HG03378 (cell line): ENCODE measurements at regions not wholly inside any gene's neighbourhood (a gene's known extent, or its start where the extent isn't known, plus 50 kb on each side); places are given as distances from the start of the nearest gene placed in this dataset.
"Not testable (repeated sequence)": the region's sequence is repeated elsewhere in the genome, so short reads cannot be mapped to it uniquely, and the experiment has no call there.

Source experiments
- ATAC-seq: cut with Tn5 transposase; IDR thresholded peaks from one replicate; pipeline ENCODE4 v1.9.1; 2021; ENCODE audit warnings: mild to moderate bottlenecking, moderate library complexity; ENCODE audit not compliant: unreplicated experiment

DNA sequence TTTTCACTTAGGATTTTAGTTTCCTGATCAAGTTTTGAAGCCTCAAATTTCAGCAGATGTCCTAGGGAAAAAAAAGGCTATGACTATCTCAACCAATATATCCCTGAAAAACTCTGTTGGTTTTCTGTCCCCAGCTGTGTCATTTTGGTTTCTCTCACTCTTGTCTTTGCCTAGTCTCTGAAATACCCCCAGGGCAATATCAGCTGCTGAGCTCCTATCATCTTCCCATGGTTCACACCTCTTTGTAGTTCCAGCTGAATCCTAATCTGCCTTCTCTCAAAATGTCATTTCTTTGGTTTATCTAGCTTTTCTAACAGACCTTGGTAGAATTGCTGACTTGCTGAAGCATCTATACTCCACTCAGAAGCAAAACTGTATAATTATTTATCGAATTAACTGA is 2370.5 kb downstream of the ARAP2 start:
- no peak for ATAC-seq

DNA sequence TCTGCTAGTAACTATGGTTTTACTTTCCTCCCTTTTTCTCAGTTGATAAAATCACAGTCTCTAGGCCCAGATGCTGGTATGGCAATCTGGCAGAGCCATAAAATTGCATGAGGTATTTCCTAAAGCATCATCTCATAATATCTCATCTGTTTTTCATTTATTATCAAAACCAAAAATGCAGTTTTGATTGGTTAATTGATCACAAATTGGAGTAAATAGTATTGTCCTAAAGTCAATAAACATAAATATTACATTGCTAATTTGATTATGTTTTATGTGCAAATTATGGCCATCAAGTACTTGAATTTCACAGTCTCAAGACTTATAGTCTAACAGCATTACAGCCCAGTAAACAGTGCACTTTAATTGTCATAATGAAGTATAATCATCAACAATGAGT is 2365.6 kb downstream of the ARAP2 start:
- ATAC-seq = no peak

DNA sequence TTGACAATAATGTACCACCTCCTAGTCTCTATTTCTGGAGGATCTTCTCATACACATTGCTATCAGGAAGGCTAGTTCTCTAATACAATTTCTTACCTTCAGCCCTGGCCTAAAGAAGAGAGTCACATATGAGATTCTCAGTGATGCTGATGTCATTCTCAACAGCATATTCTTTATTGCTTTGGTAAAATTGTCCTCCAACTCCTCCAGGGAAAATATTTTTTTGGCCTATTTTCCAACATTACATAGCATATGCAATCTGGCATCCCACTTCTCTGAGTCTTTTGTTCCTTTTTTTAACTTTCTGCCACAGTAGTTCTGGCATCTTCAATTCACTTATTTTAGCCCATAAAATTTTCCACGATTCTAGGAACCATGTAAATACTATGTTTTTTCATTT is 2363.1 kb downstream of the ARAP2 start:
- no peak for ATAC-seq

DNA sequence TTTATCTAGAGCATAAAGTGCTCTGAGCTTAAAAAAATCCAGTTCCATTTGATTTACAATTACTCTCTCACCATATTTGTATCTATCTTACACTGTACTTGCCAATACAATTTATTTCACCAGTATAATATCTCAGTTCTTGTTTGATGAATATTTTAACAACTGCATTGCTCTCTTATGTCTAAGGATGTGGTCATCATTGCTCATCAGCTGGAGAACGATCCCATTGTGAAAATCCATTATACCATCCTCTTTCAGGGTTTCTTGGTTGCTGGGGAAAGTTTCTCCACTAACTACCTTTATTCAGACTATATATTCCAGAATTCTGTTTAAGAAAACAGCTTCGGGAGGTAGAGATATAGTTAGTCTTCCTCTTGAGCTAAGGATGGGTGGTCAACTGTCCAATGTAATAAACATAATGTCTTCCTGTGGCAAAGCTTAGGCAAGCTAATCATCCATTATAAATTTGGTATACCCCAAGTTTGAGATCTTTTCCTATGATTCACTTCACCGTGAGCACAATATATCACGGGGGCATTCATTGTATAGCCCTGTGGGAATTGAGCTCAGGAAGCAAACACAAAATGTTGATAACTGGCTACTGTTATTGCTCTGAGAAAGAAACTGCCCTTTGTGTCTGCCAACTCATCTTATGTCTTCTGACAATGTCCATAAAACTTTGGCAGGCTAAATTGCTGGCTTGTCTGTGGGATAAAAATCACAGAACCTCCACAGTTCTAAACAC is 2361.9 kb downstream of the ARAP2 start:
- ATAC-seq = no peak

DNA sequence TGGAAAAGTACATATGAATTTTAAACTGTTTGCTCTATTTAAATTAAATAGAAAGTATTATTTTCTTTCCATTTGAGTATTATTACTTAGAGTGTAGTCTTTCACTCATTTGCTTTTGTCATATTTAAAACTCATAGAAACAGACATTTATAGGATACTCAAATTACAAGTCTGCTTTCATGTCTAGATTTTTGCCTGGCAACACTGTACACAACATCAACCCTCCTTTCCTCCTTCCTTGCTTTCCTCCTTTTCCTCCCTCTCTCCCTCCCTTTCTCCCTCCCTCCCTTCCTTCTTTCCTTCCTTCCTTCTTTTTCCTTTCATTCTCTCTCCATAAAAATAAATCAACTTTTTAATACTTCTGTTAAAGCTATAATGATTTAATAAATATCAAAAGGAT is 2361.2 kb downstream of the ARAP2 start:
- ATAC-seq = no peak

DNA sequence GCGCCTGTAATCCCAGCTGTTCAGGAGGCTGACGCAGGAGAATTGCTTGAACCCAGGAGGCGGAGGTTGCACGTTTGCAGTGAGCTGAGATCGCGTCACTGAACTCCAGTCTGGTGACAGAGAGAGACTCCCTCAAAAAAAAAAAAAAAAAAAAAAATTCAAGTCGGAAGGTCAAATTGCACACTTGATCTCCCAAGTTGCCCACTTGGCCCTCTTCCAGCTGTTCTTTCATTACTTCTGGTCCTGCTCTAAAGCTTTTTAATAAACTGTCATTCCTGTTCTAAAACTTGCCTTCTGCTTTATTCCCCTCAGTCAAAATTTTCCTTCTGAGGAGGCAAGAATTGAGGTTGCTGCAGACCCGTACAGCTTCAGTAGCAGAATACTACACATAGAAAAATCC is 2358.0 kb downstream of the ARAP2 start:
- no peak for ATAC-seq

DNA sequence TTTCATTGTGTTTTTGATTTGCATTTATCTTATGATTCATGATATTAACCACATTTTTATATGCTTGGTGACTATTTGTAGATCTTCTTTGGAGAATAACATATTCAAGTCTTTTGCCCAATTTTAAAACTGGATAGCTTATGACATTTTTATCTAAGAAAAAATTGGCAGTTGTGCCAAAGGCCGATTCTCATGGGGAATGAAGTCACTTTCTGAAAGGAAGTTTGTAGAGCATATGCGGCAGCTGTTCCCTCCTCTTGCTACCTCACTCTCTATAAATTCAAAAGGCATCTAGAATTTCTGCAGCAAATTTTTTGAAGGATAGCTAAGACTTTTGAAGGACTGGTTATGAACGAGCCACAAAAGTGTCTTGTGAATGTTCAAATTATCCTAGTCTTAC is 2353.5 kb downstream of the ARAP2 start:
- no peak for ATAC-seq

DNA sequence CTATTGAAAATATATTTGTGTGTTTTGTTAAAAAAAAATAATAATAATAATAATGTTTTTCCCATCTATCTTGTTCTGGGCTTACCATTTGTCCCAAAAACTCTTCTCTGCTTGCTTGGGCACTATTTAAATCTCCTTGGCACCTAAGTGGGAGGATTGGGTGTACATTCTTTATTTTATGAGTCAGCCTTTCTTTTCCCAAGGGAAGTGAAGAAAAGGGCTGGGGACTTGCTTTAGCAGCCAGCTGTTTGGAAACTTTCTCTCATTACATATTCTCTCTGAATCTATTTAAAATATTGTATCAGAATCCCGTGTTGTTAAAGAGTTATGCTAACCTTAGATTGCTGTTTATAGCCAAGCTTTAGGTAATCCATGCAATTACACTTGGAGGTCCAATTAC is 2332.4 kb downstream of the ARAP2 start:
- no peak for ATAC-seq

DNA sequence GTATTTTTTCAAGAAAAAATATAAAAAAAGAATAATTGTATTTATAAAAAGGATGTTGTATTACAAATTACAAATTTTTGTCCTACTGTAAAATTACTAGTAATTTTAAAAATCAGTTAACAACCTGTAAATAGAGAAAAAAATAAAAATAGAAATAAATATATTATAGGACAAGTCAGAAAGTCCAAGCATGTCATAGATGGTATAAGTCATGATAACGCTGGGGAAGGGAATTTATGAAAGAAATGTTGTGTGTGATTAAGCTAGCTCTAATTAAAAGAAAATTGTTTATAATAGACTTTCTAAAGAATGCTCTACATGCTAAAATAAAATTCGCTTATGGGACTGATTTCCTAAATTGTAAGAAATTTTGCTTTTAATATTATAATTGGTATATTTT is 2329.9 kb downstream of the ARAP2 start:
- no peak for ATAC-seq

DNA sequence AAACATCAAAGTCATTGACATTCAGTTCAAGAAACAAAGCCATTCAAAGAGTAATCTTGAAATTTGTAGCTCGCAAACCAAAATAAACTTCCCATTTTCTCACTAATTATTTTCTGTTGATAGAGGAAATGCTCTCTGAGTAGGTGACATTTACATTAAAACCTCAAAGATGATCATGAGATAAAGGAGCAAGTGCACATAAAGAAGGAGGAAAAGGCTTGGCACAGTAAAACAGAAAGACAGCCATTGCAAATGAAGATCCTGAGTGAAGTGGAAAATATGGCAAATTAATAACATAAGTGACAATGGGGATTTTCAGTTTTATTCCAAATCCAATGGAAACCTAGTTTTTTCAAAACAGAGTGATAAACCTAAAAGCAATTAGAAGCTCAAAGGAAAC is 2320.8 kb downstream of the ARAP2 start:
- ATAC-seq = no peak

DNA sequence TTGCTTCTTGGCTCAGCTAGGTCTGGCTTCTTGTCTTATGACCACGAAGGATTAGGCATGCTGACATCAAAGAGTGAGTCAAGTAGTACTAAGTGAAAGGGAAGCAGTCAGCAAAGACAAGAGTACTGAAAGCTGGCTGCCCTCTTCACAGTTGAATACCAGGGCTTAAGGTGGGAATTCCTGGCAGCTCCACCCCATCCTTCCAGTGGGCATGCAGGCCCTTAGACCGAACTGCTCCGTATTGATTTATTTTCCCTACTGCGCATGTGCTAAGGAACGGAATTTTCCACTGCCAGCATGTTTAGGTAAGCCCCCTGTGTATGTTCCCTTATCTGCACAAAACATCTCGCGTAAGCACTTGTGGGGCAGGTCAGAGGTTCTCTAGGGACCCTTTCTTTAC is 2320.1 kb downstream of the ARAP2 start:
- no peak for ATAC-seq

DNA sequence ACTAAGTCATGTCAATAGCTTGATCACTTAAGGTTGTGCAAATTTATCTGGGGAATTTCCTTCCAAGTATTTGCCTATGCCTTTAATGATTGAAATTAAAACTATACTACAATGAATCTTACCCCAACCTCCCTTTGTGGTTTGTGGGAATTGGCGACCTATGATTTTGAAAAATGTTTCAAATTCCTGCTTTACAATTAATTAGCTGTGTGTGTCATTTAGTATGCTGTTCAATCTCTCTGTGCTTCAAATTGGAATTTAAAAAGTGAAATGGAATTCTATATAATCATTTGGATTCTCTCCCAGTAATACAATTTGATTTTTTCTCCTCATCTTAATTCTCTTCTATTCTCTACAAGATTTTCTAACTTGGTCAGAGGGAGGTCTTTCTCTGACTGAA is 2319.5 kb downstream of the ARAP2 start:
- no peak for ATAC-seq

DNA sequence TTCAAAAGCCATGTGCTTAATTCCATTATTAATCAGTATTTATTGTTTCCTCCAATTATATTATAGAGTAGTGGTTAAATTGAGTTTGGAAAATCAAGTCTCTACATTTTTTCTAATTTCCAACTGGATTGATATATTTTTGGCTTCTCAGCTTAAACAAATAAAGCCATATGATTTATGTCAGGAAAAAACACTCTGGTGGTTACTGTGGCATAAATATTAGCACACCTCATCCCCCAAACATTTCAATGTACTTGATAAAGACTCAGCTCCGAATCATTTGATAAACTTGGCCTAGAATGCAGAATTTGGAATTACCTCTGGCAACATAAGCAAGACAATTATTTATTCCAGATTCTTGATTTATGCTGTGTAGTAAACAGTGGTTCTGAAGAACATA is 2313.8 kb downstream of the ARAP2 start:
- ATAC-seq = no peak

DNA sequence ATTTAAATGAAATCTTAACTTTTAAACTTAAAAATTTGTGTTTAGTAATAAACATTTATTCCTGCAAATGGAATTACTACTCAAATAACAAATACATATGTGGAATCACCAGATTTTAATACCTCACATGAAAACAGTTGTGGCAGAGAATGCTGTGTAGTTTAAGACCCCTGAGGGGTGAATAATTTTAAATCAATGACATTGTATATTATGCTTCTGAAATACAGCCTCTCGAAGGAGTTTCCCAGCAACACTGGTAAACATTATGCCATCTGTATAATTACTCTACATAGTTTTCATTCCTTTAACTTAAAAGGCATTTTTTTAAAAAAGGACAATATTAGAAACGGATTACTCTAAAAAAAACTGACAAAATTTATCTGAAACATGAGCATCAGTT is 2313.3 kb downstream of the ARAP2 start:
- no peak for ATAC-seq

DNA sequence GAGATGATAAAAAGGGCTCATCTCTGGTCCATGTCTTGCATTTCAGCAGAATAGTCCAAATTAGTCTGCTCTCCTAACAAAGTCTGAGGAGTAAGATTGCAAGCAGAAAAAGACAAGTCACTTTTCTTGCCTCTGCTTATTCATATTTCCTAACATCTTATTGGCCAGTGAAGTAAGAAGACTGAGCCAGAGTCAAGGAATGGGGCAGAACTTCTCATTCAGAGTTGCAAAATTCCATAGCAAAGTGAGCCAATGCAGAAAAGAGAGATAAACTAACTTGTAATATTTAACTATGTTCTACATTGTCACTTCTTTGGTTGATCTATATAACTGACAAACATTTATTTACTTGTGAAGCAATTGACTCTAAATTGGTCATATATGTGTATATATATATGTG is 2304.0 kb downstream of the ARAP2 start:
- no peak for ATAC-seq

DNA sequence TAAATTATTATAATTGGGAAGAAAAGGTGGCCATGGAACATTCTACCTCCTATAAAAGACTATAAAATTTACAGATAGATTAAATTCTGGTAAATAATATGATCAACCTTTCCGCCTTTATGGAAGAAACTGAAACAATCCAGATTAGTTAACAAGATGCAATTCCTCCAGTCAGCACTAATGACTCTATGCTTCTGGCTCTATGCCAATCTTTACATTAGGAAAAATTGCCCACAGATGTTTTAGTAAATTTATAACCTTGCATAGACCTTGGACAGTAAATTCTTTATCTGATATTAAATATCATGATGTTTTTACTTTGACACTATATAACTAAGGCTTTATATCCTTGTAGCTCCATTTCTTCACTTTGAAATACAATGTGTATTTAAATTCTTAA is 2302.5 kb downstream of the ARAP2 start:
- no peak for ATAC-seq

DNA sequence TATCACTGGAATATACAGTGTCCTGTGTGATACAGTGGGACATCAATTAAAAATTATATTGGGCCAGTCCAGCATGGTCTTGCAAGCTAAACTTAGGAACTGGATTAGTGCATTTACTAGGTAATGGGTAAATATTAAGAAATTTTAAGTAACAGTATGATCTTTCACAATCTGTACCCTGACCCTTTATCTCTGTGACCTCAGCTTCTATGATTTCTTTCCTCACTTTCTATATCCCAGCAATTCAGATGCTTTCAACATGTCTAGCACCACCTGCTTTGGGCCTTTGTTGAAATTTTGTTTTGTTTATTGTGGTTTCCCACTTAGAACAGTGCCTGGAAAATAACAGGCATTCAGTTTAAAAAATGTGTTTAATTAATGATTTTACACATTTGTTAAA is 2295.4 kb downstream of the ARAP2 start:
- no peak for ATAC-seq

DNA sequence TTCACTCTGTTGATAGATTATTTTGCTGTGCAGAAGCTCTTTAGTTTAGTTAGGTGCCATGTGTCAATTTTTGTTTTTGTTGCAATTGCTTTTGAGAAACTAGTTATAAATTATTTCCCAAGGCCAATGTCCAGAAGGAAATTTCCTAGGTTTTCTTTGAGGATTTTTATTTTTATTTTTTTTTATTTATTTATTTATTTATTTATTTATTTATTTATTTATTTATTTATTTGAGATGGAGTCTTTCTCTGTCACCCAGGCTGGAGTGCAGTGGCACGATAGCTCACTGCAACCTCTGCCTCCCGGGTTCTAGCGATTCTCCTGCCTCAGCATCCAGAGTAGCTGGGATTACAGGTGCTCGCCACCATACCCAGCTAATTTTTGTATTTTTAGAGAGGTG is 2290.5 kb downstream of the ARAP2 start:
- ATAC-seq = not testable (repeated sequence)

DNA sequence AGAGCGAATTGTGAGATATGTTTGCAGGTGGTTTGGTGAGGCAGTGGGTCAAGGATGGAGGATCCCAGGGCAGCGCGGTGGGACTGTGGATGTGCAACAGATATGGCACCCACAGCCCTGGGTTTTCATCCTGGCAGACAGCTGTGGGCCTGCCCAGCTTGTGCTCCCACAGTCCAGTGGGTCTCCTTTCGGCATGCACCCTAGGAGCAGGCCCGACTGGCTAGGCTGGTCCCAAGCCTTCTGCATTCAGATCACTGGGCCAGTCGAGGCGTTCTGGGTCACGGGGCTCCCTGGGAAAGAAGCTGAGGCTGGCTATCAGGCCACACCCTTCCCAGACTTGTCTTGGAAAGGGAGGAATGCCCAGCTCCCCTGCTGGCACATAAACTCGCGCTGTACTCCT is 2289.6 kb downstream of the ARAP2 start:
- ATAC-seq = no peak

DNA sequence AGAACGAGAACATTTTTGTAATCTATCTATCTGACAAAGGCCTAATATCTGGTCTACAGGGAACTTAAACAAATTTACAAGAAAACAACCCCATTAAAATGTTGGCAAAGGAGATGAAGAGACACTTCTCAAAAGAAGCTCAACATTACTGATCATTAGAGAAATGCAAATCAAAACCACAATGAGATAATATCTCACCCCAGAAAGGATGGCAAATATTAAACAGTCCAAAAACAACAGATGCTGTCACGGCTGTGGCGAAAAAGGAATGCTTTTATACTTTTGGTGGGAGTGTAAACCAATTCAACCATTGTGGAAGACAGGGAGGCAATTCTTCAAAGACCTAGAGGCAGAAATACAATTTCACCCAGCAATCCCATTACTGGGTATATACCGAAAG is 2284.8 kb downstream of the ARAP2 start:
- ATAC-seq = no peak

DNA sequence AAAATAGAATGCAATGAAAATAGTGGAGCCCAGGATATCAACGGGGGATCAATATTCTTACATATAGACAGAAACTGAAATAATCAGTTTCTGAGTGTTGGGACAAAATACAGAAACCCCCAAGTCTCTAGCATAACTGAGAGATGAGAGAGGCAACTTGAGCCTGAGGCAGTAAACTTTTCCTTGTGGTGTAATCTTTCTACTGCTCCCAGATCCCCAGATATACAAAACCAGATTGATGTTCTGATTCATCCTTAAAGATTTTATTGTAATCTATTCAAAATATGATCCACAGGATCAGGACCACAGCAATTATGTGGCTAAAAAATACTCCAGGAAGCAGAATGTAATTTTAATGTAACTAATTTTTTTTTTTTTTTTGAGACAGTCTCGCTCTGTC is 2282.6 kb downstream of the ARAP2 start:
- no peak for ATAC-seq

DNA sequence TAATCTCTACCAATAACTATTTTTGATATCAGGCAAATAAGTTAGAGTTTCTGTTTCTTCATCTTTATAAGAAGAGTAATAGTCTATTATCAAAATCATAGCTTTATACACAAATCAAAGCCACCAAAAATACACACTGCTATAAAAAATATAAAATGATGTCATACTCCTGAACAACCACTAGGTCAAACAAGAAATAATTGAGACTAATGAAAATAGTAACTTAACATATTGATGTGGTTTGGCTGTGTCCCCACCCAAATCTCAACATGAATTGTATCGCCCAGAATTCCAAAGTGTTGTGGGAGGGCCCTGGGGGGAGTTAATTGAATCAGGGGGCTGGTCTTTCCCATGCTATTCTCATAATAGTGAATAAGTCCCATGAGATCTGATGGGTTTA is 2277.5 kb downstream of the ARAP2 start:
- ATAC-seq = no peak

DNA sequence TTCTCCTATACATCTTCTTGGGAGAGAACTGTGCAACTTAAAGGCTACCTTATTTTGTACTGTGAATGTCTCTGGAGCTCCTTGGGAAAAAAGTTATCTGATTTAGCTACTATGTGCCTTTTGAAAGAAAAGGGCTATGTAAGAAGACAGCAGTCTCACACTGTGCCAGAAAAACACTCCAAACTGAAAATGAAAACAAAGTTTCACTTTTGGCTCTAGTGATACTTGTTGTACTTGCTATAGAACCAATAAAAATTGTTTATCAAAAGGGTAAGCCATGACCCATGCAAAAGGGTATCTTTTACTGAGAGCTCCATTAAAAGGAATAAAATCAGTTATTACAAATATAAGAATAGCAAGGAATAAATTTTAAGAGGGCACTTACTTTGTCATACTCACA is 2270.0 kb downstream of the ARAP2 start:
- no peak for ATAC-seq
